Fibroblast of mammary gland (primary cell): ENCODE measurements at regions not wholly inside any gene's neighbourhood (a gene's known extent, or its start where the extent isn't known, plus 50 kb on each side); places are given as distances from the start of the nearest gene placed in this dataset.
A peak's percentile ranks its signal among the peaks of the same experiment; 100 is the strongest.

Experiments
- DNase-seq: peaks from one replicate; pipeline ENCODE4 v3.0.0-alpha.2; 2010; ENCODE audit warnings: low read depth
- H3K4me3 ChIP-seq: 2 replicates; pipeline ENCODE4 v1.5.1; 2011; ENCODE audit warnings: low read depth, mild to moderate bottlenecking, low read length, moderate library complexity; ENCODE audit not compliant: control insufficient read depth
- CTCF ChIP-seq: conservative IDR thresholded peaks from 2 replicates; pipeline ENCODE4 v1.5.1; 2011; ENCODE audit warnings: low read depth, low read length, inconsistent platforms; ENCODE audit not compliant: control insufficient read depth, insufficient read depth

GRCh38 chr5:158510479-158510878 lies 589.2 kb downstream of the EBF1 start:
- no peak for DNase-seq
- H3K4me3 ChIP-seq = no peak overlapping the region
- TF ChIP-seq CTCF = no peak

GRCh38 chr5:158506648-158507047 lies 593.1 kb downstream of the EBF1 start:
- H3K4me3 ChIP-seq = no peak overlapping the region
- no peak for DNase-seq
- TF ChIP-seq CTCF = no peak

- no peak for TF ChIP-seq CTCF
- no peak overlapping the region for H3K4me3 ChIP-seq
- no peak for DNase-seq
These were observed 597.0 kb downstream of the EBF1 start for GRCh38 chr5:158502686-158503085.

- TF ChIP-seq CTCF = no peak
- H3K4me3 ChIP-seq = no peak overlapping the region
- DNase-seq = no peak
These were observed 599.8 kb downstream of the EBF1 start for GRCh38 chr5:158499892-158500418.

- TF ChIP-seq CTCF = no peak
- peak; percentile 28 for DNase-seq
- no peak overlapping the region for H3K4me3 ChIP-seq
These were observed 600.4 kb downstream of the EBF1 start for GRCh38 chr5:158499075-158499891.

- no peak overlapping the region for H3K4me3 ChIP-seq
- TF ChIP-seq CTCF = no peak
- no peak for DNase-seq
These were observed 603.1 kb downstream of the EBF1 start for GRCh38 chr5:158496624-158497023.
